ENCODE measurements at regions not wholly inside any gene's neighbourhood (a gene's known extent, or its start where the extent isn't known, plus 50 kb on each side); places are given as distances from the start of the nearest gene placed in this dataset.
"Not testable (repeated sequence)": the region's sequence is repeated elsewhere in the genome, so short reads cannot be mapped to it uniquely, and the experiment has no call there.

DNA sequence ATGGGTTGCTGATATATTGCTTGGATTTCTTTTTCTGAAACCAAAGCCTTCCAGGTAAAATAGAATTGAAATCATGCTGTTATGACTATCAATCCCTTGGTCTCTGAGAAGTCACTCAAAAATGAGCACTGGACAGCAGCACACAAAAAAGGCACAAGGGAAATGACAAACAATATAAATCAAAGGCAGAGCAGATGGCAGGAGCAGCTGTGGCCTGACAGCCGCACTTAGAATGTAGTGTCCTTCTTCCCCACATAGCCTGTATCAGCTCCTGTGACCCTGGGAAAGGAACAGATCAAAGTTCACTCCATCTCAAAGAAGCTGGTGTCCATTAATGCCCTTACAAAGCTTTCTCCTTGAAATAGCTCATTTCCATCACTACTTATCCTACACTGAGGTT lies 326.7 kb downstream of the SUCLG1 start:
- DNase-seq (ENCODE audit: low read depth): no peak
- no peaks in the 10 kb centered on the region for H3K36me3 ChIP-seq (ENCODE audit: control insufficient read depth, insufficient read depth, low read length, severe bottlenecking)
- no peaks in the 10 kb centered on the region for H3K9me3 ChIP-seq (ENCODE audit: control insufficient read depth, low read length)
- H3K4me3 ChIP-seq (ENCODE audit: low read length): no peak overlapping the region
- H3K9ac ChIP-seq (ENCODE audit: low read length): no peak overlapping the region
- no peaks in the 10 kb centered on the region for H3K27me3 ChIP-seq (replicated peaks; ENCODE audit: control insufficient read depth, insufficient read depth, low read length)
- no peaks in the 10 kb centered on the region for H3K4me1 ChIP-seq (ENCODE audit: control insufficient read depth, insufficient read depth, low read length)

DNA sequence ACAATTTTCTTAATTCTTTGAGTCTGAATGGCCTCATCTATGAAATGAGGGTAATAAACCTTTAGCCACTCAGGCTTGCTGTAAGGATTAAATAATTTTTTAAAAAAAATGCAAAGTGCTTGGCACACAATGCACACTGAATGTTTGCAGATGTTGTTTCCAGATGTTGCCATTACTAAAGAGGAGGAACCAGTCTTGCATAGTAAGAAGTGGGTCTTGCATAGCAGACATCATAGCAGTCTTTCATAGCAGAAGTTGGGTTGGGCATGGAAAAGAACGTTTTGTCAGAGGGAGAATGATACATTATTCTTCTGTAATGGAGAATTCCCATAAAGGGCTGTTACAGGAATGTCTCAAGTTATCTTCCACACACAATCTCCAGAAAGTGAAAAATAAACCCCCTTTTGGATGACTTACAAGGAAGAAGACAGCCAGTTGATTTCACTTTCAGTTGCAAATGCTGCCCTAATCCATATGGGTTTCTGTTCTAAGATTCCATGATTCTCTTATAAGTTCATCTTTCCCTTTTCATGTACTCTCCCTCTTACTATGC lies 327.7 kb downstream of the SUCLG1 start:
- Histone ChIP-seq H3K4me3 (ENCODE audit: low read length) (no peak overlapping the region), H3K9me3 (ENCODE audit: control insufficient read depth, low read length) (no peaks in the 10 kb centered on the region), H3K9ac (ENCODE audit: low read length) (no peak overlapping the region), H3K4me1 (ENCODE audit: control insufficient read depth, insufficient read depth, low read length) (no peaks in the 10 kb centered on the region), H3K36me3 (ENCODE audit: control insufficient read depth, insufficient read depth, low read length, severe bottlenecking) (no peaks in the 10 kb centered on the region), H3K27me3 (replicated peaks; ENCODE audit: control insufficient read depth, insufficient read depth, low read length) (no peaks in the 10 kb centered on the region)
- DNase-seq (ENCODE audit: low read depth): no peak

DNA sequence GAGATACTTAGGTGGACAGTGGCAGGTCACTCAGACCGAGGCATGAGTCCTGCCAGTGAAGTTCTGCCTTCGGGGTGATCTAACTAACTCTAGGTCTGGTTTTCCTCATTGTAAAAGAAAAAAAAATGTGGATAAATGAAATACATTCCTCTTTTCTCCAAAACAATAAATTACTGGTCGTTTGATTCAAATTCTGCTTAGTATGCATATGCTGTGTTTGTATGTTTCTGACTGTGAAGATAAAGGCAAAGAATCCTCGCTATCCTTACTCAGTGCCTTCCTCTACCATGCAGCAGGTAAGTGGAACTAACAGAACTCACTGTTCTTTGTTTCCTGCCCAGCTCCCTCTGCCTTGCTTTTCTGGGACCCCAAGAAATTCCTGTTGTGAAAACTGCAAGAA lies 330.1 kb downstream of the SUCLG1 start:
- Histone ChIP-seq H3K9me3 (ENCODE audit: control insufficient read depth, low read length) (no peaks in the 10 kb centered on the region), H3K4me3 (ENCODE audit: low read length) (no peak overlapping the region), H3K9ac (ENCODE audit: low read length) (no peak overlapping the region), H3K36me3 (ENCODE audit: control insufficient read depth, insufficient read depth, low read length, severe bottlenecking) (no peaks in the 10 kb centered on the region), H3K4me1 (ENCODE audit: control insufficient read depth, insufficient read depth, low read length) (no peaks in the 10 kb centered on the region), H3K27me3 (replicated peaks; ENCODE audit: control insufficient read depth, insufficient read depth, low read length) (no peaks in the 10 kb centered on the region)
- no peak for DNase-seq (ENCODE audit: low read depth)

GRCh38 chr2:84127812-84128211 lies 331.3 kb downstream of the SUCLG1 start:
- H3K27me3 ChIP-seq (replicated peaks; ENCODE audit: control insufficient read depth, insufficient read depth, low read length); H3K9me3 ChIP-seq (ENCODE audit: control insufficient read depth, low read length); H3K4me1 ChIP-seq (ENCODE audit: control insufficient read depth, insufficient read depth, low read length); H3K9ac ChIP-seq (ENCODE audit: low read length); H3K4me3 ChIP-seq (ENCODE audit: low read length); DNase-seq (ENCODE audit: low read depth); H3K36me3 ChIP-seq (ENCODE audit: control insufficient read depth, insufficient read depth, low read length, severe bottlenecking): not testable (repeated sequence)

DNA sequence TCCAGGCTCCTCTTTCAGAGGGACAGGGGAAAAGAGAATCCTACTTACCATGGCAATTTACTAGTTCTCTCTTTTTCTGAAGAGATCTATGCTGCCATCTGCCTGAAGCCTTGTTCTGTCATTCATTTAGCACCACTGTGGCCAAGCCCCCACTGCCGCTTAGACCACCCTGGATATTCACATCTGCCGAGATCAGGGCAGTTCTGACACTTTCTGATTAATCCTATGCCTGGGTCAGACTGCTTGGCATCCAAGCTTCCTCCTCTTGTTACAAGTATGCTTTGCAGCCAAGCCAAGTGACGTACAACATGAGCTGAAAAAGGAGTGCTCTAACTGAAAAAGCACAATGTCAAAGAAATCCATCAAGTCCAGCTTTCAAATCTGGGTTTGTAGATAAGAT lies 332.6 kb downstream of the SUCLG1 start:
- DNase-seq (ENCODE audit: low read depth): no peak
- H3K9me3 ChIP-seq (ENCODE audit: control insufficient read depth, low read length): no peaks in the 10 kb centered on the region
- no peak overlapping the region for H3K4me3 ChIP-seq (ENCODE audit: low read length)
- no peaks in the 10 kb centered on the region for H3K36me3 ChIP-seq (ENCODE audit: control insufficient read depth, insufficient read depth, low read length, severe bottlenecking)
- no peaks in the 10 kb centered on the region for H3K4me1 ChIP-seq (ENCODE audit: control insufficient read depth, insufficient read depth, low read length)
- no peaks in the 10 kb centered on the region for H3K27me3 ChIP-seq (replicated peaks; ENCODE audit: control insufficient read depth, insufficient read depth, low read length)
- no peak overlapping the region for H3K9ac ChIP-seq (ENCODE audit: low read length)

GRCh38 chr2:84126084-84126483 lies 333.0 kb downstream of the SUCLG1 start:
- Histone ChIP-seq H3K9ac (ENCODE audit: low read length) (no peak overlapping the region), H3K4me1 (ENCODE audit: control insufficient read depth, insufficient read depth, low read length) (no peaks in the 10 kb centered on the region), H3K36me3 (ENCODE audit: control insufficient read depth, insufficient read depth, low read length, severe bottlenecking) (no peaks in the 10 kb centered on the region), H3K9me3 (ENCODE audit: control insufficient read depth, low read length) (no peaks in the 10 kb centered on the region), H3K27me3 (replicated peaks; ENCODE audit: control insufficient read depth, insufficient read depth, low read length) (no peaks in the 10 kb centered on the region), H3K4me3 (ENCODE audit: low read length) (no peak overlapping the region)
- no peak for DNase-seq (ENCODE audit: low read depth)

DNA sequence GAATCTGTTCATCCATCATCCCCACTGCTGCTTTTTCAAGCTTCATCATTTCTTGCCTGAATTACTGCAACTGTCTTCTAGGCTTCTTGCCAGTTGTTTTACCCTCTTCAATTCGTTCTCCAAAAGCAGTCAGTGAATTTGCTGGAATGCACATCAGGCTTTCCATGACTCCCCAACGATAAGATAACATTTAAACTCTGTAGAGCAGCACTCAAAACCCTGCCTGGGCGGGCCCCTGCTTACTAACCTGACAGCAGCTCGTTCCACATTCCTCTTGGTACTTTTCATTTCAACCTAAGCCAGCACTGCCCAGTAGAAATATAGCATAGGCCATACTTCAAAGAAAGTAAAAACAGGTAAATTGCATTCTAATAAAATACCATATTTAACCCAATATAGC lies 342.9 kb downstream of the SUCLG1 start:
- Histone ChIP-seq H3K9me3 (ENCODE audit: control insufficient read depth, low read length) (peaks cover 6% of the 10 kb centered on the region), H3K27me3 (replicated peaks; ENCODE audit: control insufficient read depth, insufficient read depth, low read length) (no peaks in the 10 kb centered on the region), H3K4me1 (ENCODE audit: control insufficient read depth, insufficient read depth, low read length) (no peaks in the 10 kb centered on the region), H3K4me3 (ENCODE audit: low read length) (no peak overlapping the region), H3K9ac (ENCODE audit: low read length) (no peak overlapping the region), H3K36me3 (ENCODE audit: control insufficient read depth, insufficient read depth, low read length, severe bottlenecking) (no peaks in the 10 kb centered on the region)
- no peak for DNase-seq (ENCODE audit: low read depth)

GRCh38 chr2:84115173-84115857 lies 343.8 kb downstream of the SUCLG1 start:
- Histone ChIP-seq H3K27me3 (replicated peaks; ENCODE audit: control insufficient read depth, insufficient read depth, low read length) (no peaks in the 10 kb centered on the region), H3K9me3 (ENCODE audit: control insufficient read depth, low read length) (peaks cover 6% of the 10 kb centered on the region), H3K4me1 (ENCODE audit: control insufficient read depth, insufficient read depth, low read length) (no peaks in the 10 kb centered on the region), H3K36me3 (ENCODE audit: control insufficient read depth, insufficient read depth, low read length, severe bottlenecking) (no peaks in the 10 kb centered on the region), H3K9ac (ENCODE audit: low read length) (no peak overlapping the region), H3K4me3 (ENCODE audit: low read length) (no peak overlapping the region)
- DNase-seq (ENCODE audit: low read depth): no peak

DNA sequence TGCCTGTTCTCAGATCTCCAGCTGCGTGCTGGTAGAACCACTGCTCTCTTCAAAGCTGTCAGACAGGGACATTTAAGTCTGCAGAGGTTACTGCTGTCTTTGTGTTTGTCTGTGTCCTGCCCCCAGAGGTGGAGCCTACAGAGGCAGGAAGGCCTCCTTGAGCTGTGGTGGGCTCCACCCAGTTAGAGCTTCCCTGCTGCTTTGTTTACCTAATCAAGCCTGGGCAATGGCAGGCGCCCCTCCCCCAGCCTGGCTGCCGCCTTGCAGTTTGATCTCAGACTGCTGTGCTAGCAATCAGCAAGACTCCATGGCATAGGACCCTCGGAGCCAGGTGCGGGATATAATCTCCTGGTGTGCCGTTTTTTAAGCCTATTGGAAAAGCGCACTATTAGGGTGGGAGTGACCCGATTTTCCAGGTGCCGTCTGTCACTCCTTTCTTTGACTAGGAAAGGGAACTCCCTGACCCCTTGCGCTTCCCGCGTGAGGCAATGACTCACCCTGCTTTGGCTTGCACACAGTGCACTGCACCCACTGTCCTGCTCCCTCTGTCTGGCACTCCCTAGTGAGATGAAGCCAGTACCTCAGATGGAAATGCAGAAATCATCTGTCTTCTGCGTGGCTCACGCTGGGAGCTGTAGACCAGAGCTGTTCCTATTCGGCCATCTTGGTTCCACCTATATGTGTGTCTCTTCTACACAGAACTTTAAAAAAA lies 355.1 kb downstream of the SUCLG1 start:
- H3K27me3 ChIP-seq (replicated peaks; ENCODE audit: control insufficient read depth, insufficient read depth, low read length); H3K9ac ChIP-seq (ENCODE audit: low read length); DNase-seq (ENCODE audit: low read depth); H3K4me1 ChIP-seq (ENCODE audit: control insufficient read depth, insufficient read depth, low read length); H3K4me3 ChIP-seq (ENCODE audit: low read length); H3K9me3 ChIP-seq (ENCODE audit: control insufficient read depth, low read length); H3K36me3 ChIP-seq (ENCODE audit: control insufficient read depth, insufficient read depth, low read length, severe bottlenecking): not testable (repeated sequence)

GRCh38 chr2:84102274-84102673 lies 356.8 kb downstream of the SUCLG1 start:
- no peak overlapping the region for H3K4me3 ChIP-seq (ENCODE audit: low read length)
- H3K36me3 ChIP-seq (ENCODE audit: control insufficient read depth, insufficient read depth, low read length, severe bottlenecking): no peaks in the 10 kb centered on the region
- DNase-seq (ENCODE audit: low read depth): no peak
- no peaks in the 10 kb centered on the region for H3K4me1 ChIP-seq (ENCODE audit: control insufficient read depth, insufficient read depth, low read length)
- H3K9me3 ChIP-seq (ENCODE audit: control insufficient read depth, low read length): no peaks in the 10 kb centered on the region
- no peak overlapping the region for H3K9ac ChIP-seq (ENCODE audit: low read length)
- no peaks in the 10 kb centered on the region for H3K27me3 ChIP-seq (replicated peaks; ENCODE audit: control insufficient read depth, insufficient read depth, low read length)

DNA sequence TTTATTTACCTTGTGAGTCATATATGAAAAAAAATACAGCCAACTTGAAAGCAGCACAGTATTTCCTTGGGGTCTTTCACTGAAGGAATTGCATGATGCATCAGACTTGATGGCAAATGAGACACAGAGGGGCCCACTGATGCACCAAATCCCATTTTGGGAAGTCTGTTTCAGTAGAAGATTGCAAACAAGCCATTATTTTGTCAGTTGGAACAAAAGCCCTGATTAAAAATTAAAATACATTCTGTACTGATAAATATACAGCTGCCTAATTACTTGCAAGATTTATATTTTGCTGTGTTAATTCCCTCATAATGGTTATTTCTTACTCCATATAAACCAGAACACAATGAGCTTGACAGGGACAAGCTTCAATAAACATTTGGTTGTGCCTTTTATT lies 370.4 kb downstream of the SUCLG1 start:
- Histone ChIP-seq H3K36me3 (ENCODE audit: control insufficient read depth, insufficient read depth, low read length, severe bottlenecking) (no peaks in the 10 kb centered on the region), H3K27me3 (replicated peaks; ENCODE audit: control insufficient read depth, insufficient read depth, low read length) (no peaks in the 10 kb centered on the region), H3K9ac (ENCODE audit: low read length) (no peak overlapping the region), H3K9me3 (ENCODE audit: control insufficient read depth, low read length) (no peaks in the 10 kb centered on the region), H3K4me3 (ENCODE audit: low read length) (no peak overlapping the region), H3K4me1 (ENCODE audit: control insufficient read depth, insufficient read depth, low read length) (no peaks in the 10 kb centered on the region)
- DNase-seq (ENCODE audit: low read depth): no peak
